GM12878 (cell line): ENCODE measurements at regions not wholly inside any gene's neighbourhood (a gene's known extent, or its start where the extent isn't known, plus 50 kb on each side); places are given as distances from the start of the nearest gene placed in this dataset.

Source experiments
- ASH2L ChIP-seq: fragments of 300-600, 200-600 bp; sonication (generic); IDR thresholded peaks from 2 replicates; pipeline ENCODE4 v1.6.1; 2017; ENCODE audit warnings: low read depth, mild to moderate bottlenecking, borderline replicate concordance
- CTCF ChIP-seq, 3 experiments: IDR thresholded peaks in 2 of 3; conservative IDR thresholded peaks in 1 of 3; 2 replicates each; pipeline ENCODE4 v1.5.1; 2011; ENCODE audit warnings: low read depth in 3 of 3, low read length in 3 of 3, mild to moderate bottlenecking in 3 of 3, control low read depth in 2 of 3, moderate library complexity in 2 of 3, inconsistent platforms in 1 of 3, mixed read lengths in 1 of 3; ENCODE audit not compliant: control insufficient read depth in 2 of 3, insufficient read depth in 1 of 3; ENCODE audit errors: extremely low read depth in 1 of 3
- HDAC2 ChIP-seq: fragments of 200-600 bp; sonication (generic); IDR thresholded peaks from 2 replicates; pipeline ENCODE4 v1.6.1; 2017
- MEF2B ChIP-seq: fragments of 450-650 bp; IDR thresholded peaks from 2 replicates; pipeline ENCODE4 v1.6.1; 2018; ENCODE audit warnings: mild to moderate bottlenecking, moderate library complexity; ENCODE audit not compliant: partially characterized antibody, poor library complexity, severe bottlenecking
- NBN ChIP-seq: fragments of 450-650 bp; IDR thresholded peaks from 2 replicates; pipeline ENCODE4 v1.6.1; 2016
- NFIC ChIP-seq: IDR thresholded peaks from 2 replicates; pipeline ENCODE4 v1.6.1; 2012; ENCODE audit warnings: low read depth, mild to moderate bottlenecking, inconsistent platforms, low read length, moderate library complexity
- NRF1 ChIP-seq: conservative IDR thresholded peaks from 2 replicates; pipeline ENCODE4 v1.6.1; 2011; ENCODE audit warnings: mild to moderate bottlenecking, low read depth, low read length, improper control_type of control experiment
- POLR2AphosphoS2 ChIP-seq: IDR thresholded peaks from 2 replicates; pipeline ENCODE4 v1.6.1; 2011; ENCODE audit warnings: low read depth, mild to moderate bottlenecking, low read length, improper control_type of control experiment, moderate library complexity
- RUNX3 ChIP-seq: IDR thresholded peaks from 2 replicates; pipeline ENCODE4 v1.6.1; 2012; ENCODE audit warnings: low read length, inconsistent platforms
- SKIL ChIP-seq: fragments of 450-650 bp; IDR thresholded peaks from 2 replicates; pipeline ENCODE4 v1.6.1; 2017; ENCODE audit warnings: mild to moderate bottlenecking, low read depth, inconsistent platforms; ENCODE audit not compliant: poor library complexity, severe bottlenecking
- SMC3 ChIP-seq: IDR thresholded peaks from 2 replicates; pipeline ENCODE4 v1.6.1; 2011; ENCODE audit warnings: low read length, improper control_type of control experiment, borderline replicate concordance
- SRF ChIP-seq, 2 experiments: IDR thresholded peaks; 2 replicates each; pipeline ENCODE4 v1.6.1; 2011; ENCODE audit warnings: low read depth in 2 of 2, low read length in 2 of 2, mild to moderate bottlenecking in 1 of 2, moderate library complexity in 1 of 2
- TCF7 ChIP-seq: IDR thresholded peaks from 2 replicates; pipeline ENCODE4 v1.6.1; 2014; ENCODE audit warnings: antibody characterized with exemption, borderline replicate concordance
- WRNIP1 ChIP-seq: IDR thresholded peaks from 2 replicates; pipeline ENCODE4 v1.6.1; 2011; ENCODE audit warnings: low read depth, low read length, improper control_type of control experiment, borderline replicate concordance
- ZNF384 ChIP-seq: IDR thresholded peaks from 2 replicates; pipeline ENCODE4 v1.6.1; 2012; ENCODE audit warnings: low read depth, mild to moderate bottlenecking, low read length, improper control_type of control experiment, borderline replicate concordance
- ZSCAN29 ChIP-seq: fragments of 450-650 bp; IDR thresholded peaks from 2 replicates; pipeline ENCODE4 v1.6.1; 2017; ENCODE audit warnings: mild to moderate bottlenecking, moderate library complexity
- TF ChIP-seq, protein P1 (sequence below): fragments of 450-650 bp; formaldehyde crosslinking; IDR thresholded peaks from 2 replicates; pipeline ENCODE4 v1.4.0; 2022; ENCODE audit warnings: mild to moderate bottlenecking, moderate library complexity
- TF ChIP-seq, protein P2 (sequence below): fragments of 450-650 bp; IDR thresholded peaks from 2 replicates; pipeline ENCODE4 v1.6.1; 2014; ENCODE audit warnings: mild to moderate bottlenecking
- TF ChIP-seq, protein P3 (sequence below): fragments of 450-650 bp; IDR thresholded peaks from 2 replicates; pipeline ENCODE4 v1.6.1; 2017; ENCODE audit warnings: mild to moderate bottlenecking

GRCh38 chr1:229848752-229849677 is 218.0 kb upstream of the GALNT2 start (continued):
- no peak for TF ChIP-seq SRF (IDR thresholded peaks at IDR 0.05; ENCODE audit: low read depth in 2 of 2, low read length in 2 of 2)
- TF ChIP-seq RUNX3: no peak
- TF ChIP-seq SMC3: peak; percentile 16; the same call in 1 of the 2 replicates
- TF ChIP-seq, protein P1, sequence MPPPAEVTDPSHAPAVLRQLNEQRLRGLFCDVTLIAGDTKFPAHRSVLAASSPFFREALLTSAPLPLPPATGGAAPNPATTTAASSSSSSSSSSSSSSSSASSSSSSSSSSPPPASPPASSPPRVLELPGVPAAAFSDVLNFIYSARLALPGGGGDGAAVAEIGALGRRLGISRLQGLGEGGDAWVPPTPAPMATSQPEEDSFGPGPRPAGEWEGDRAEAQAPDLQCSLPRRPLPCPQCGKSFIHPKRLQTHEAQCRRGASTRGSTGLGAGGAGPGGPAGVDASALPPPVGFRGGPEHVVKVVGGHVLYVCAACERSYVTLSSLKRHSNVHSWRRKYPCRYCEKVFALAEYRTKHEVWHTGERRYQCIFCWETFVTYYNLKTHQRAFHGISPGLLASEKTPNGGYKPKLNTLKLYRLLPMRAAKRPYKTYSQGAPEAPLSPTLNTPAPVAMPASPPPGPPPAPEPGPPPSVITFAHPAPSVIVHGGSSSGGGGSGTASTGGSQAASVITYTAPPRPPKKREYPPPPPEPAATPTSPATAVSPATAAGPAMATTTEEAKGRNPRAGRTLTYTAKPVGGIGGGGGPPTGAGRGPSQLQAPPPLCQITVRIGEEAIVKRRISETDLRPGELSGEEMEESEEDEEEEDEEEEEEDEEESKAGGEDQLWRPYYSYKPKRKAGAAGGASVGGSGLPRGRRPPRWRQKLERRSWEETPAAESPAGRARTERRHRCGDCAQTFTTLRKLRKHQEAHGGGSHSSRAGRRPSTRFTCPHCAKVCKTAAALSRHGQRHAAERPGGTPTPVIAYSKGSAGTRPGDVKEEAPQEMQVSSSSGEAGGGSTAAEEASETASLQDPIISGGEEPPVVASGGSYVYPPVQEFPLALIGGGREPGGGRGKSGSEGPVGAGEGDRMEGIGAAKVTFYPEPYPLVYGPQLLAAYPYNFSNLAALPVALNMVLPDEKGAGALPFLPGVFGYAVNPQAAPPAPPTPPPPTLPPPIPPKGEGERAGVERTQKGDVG: no peak
- TF ChIP-seq WRNIP1: no peak
- no peak for TF ChIP-seq MEF2B
- TF ChIP-seq NFIC: no peak
- no peak for TF ChIP-seq TCF7
- no peak for TF ChIP-seq ASH2L
- TF ChIP-seq, protein P2, sequence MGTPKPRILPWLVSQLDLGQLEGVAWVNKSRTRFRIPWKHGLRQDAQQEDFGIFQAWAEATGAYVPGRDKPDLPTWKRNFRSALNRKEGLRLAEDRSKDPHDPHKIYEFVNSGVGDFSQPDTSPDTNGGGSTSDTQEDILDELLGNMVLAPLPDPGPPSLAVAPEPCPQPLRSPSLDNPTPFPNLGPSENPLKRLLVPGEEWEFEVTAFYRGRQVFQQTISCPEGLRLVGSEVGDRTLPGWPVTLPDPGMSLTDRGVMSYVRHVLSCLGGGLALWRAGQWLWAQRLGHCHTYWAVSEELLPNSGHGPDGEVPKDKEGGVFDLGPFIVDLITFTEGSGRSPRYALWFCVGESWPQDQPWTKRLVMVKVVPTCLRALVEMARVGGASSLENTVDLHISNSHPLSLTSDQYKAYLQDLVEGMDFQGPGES: no peak
- peak; percentile 45 to 64 (median 53) for TF ChIP-seq CTCF (IDR thresholded peaks at IDR 0.05 in 2 of 3, conservative IDR thresholded peaks at IDR 0.05 in 1 of 3; ENCODE audit: control insufficient read depth in 2 of 3, extremely low read depth in 1 of 3, insufficient read depth in 1 of 3, low read depth in 3 of 3, low read length in 3 of 3)
- no peak for TF ChIP-seq ZSCAN29
- TF ChIP-seq ZNF384: peak; percentile 51; the same call in 1 of the 2 replicates
- TF ChIP-seq NRF1: no peak
- TF ChIP-seq SKIL: no peak
- TF ChIP-seq, protein P3, sequence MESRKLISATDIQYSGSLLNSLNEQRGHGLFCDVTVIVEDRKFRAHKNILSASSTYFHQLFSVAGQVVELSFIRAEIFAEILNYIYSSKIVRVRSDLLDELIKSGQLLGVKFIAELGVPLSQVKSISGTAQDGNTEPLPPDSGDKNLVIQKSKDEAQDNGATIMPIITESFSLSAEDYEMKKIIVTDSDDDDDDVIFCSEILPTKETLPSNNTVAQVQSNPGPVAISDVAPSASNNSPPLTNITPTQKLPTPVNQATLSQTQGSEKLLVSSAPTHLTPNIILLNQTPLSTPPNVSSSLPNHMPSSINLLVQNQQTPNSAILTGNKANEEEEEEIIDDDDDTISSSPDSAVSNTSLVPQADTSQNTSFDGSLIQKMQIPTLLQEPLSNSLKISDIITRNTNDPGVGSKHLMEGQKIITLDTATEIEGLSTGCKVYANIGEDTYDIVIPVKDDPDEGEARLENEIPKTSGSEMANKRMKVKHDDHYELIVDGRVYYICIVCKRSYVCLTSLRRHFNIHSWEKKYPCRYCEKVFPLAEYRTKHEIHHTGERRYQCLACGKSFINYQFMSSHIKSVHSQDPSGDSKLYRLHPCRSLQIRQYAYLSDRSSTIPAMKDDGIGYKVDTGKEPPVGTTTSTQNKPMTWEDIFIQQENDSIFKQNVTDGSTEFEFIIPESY: no peak
- no peak for TF ChIP-seq HDAC2
- TF ChIP-seq POLR2AphosphoS2: no peak
- no peak for TF ChIP-seq NBN
